Gastroesophageal sphincter (tissue), 4 donors: ENCODE measurements at regions not wholly inside any gene's neighbourhood (a gene's known extent, or its start where the extent isn't known, plus 50 kb on each side); places are given as distances from the start of the nearest gene placed in this dataset.

Experiments
- ATAC-seq: fragments of 150-250 bp; one replicate; pipeline ENCODE4 v1.9.1; 2016; ENCODE audit warnings: mild to moderate bottlenecking, moderate library complexity
- H3K27ac ChIP-seq, 4 donors: fragments of 200-600 bp; sonication (generic) in 3 of 4; 1 replicate in 3 of 4; 2 replicates in 1 of 4; pipeline ENCODE4 v1.5.1; 2016 to 2019
- H3K27me3 ChIP-seq: fragments of 200-600 bp; sonication (generic); one replicate; pipeline ENCODE4 v1.5.1; 2019
- H3K36me3 ChIP-seq, 2 donors: fragments of 200-600 bp; sonication (generic); one replicate each; pipeline ENCODE4 v1.5.1; 2019; ENCODE audit warnings: control low read depth in 1 of 2
- H3K4me1 ChIP-seq, 3 donors: fragments of 200-600 bp; sonication (generic); 1 replicate in 2 of 3; 2 replicates in 1 of 3; pipeline ENCODE4 v1.5.1; 2016 to 2019; ENCODE audit warnings: control low read depth in 2 of 3
- H3K4me3 ChIP-seq, 2 donors: fragments of 200-600 bp; sonication (generic); one replicate each; pipeline ENCODE4 v1.5.1; 2019; ENCODE audit warnings: mild to moderate bottlenecking in 1 of 2, moderate library complexity in 1 of 2
- H3K9me3 ChIP-seq, 3 donors: fragments of 200-600 bp; sonication (generic); one replicate each; pipeline ENCODE4 v1.5.1; 2017 to 2019; ENCODE audit warnings: control low read depth in 2 of 3
- EP300 ChIP-seq: sonication (generic); formaldehyde crosslinking; IDR thresholded peaks from one replicate; pipeline ENCODE4 v1.6.1; 2017; ENCODE audit warnings: antibody characterized with exemption, mild to moderate bottlenecking
- POLR2A ChIP-seq, 2 donors: fragments of 450-650 bp; IDR thresholded peaks; one replicate each; pipeline ENCODE4 v1.6.1; 2017; ENCODE audit warnings: antibody characterized with exemption in 2 of 2, mild to moderate bottlenecking in 2 of 2, moderate library complexity in 1 of 2
- POLR2AphosphoS5 ChIP-seq: sonication (generic); formaldehyde crosslinking; IDR thresholded peaks from one replicate; pipeline ENCODE4 v1.6.1; 2017; ENCODE audit warnings: antibody characterized with exemption
- WGBS, 2 donors: methylation state at CpG; one replicate each; pipeline ENCODE4 v1.1.5; 2018; ENCODE audit warnings: low coverage in 1 of 2; 5-methylcytosine and 5-hydroxymethylcytosine counted together
- TF ChIP-seq, protein P1 (sequence below), 4 experiments: fragments of 200-600 bp in 2 of 4; fragments of 450-650 bp in 2 of 4; sonication (generic) in 1 of 4; IDR thresholded peaks; one replicate each; pipeline ENCODE4 v1.5.1; 2017 to 2019; ENCODE audit warnings: antibody characterized with exemption in 4 of 4, mild to moderate bottlenecking in 2 of 4, moderate library complexity in 2 of 4

DNA sequence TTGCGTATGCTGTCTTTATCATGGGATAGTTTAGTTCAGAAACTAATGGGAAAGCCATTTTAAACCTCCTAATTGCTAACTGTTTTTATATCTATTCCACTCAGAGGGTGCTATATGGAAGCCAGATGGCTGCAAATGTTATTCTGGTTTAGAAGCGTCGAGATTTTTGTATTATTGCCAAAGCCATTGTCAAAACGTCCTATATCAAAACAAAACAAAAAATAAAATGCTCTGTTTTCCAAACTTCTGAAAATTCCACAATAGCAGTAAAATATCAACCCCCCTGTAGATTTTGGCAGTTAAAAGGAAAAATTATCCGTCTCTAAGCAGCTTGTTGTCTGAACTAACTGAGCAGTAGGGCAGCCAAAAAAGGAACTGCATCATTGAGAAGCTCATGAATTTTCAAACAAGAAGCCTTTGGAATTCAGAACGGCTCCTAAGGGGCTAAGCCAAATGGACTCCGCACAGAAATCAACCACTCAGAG lies 195.4 kb upstream of the CWC22 start:
- H3K36me3 ChIP-seq: no peaks in the 10 kb centered on the region
- no peaks in the 10 kb centered on the region for H3K27me3 ChIP-seq
- peak overlapping the region in 1 of 2 donors; percentile 13 for H3K4me3 ChIP-seq
- H3K9me3 ChIP-seq: no peaks in the 10 kb centered on the region
- TF ChIP-seq, protein P1, sequence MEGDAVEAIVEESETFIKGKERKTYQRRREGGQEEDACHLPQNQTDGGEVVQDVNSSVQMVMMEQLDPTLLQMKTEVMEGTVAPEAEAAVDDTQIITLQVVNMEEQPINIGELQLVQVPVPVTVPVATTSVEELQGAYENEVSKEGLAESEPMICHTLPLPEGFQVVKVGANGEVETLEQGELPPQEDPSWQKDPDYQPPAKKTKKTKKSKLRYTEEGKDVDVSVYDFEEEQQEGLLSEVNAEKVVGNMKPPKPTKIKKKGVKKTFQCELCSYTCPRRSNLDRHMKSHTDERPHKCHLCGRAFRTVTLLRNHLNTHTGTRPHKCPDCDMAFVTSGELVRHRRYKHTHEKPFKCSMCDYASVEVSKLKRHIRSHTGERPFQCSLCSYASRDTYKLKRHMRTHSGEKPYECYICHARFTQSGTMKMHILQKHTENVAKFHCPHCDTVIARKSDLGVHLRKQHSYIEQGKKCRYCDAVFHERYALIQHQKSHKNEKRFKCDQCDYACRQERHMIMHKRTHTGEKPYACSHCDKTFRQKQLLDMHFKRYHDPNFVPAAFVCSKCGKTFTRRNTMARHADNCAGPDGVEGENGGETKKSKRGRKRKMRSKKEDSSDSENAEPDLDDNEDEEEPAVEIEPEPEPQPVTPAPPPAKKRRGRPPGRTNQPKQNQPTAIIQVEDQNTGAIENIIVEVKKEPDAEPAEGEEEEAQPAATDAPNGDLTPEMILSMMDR (IDR thresholded peaks at IDR 0.05): no peak
- no peak overlapping the region for H3K27ac ChIP-seq
- no peak for ATAC-seq
- WGBS, 2 donors: 7 to 20% methylated on average over 7 of the region's 7 CpGs
- H3K4me1 ChIP-seq: peaks cover 3 to 30% (median 4%) of the 10 kb centered on the region in 3 donors

DNA sequence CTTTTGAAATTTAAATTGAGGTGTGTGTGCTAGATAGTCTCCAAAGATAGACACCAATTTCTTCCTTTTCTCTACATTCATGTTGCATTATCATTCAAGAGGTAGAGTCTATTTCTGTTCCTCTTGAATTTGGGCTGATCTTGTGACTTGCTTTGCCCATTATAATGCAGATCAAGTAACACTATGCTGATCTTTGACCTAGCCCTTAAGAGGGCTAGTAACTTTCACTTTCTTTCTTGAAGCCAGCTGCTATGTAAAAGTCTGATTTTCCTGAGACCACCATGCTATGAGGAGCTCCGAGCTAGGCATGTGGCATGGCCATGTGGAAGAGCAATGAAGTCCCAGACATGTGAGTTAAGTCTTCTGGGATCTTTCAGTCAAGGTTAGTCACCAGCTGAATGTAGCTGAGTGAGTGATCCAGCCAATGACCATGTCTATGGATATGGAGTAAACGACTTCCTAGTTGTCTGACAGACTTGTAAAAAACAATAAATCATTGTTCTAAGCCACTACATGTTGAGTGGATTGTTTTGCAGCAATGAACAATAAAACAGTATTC lies 189.4 kb upstream of the CWC22 start:
- 43 to 81% methylated on average over 1 to 2 of the region's 2 CpGs for WGBS, 2 donors
- TF ChIP-seq, protein P1 (IDR thresholded peaks at IDR 0.05): no peak
- no peak for TF ChIP-seq EP300
- no peak for TF ChIP-seq POLR2A (IDR thresholded peaks at IDR 0.05)
- no peak for TF ChIP-seq POLR2AphosphoS5

DNA sequence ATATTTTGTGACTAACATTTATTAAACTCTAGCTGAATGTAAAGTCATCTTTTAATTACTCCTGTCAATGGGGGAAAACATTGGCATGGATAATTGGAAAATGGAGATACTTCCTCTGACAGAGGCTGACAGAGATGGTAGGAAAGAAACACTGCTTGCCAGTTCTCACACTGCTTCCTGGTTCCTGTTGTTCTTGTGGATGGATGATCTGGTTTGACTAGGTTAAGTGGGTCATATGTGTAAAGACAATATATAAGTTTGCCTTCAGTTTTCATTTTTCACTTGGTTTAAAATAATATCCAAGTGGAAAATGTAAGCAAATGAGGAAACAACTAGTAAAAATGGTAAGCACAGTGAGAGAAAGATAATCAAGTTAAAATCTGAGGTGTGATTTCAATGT lies 188.8 kb upstream of the CWC22 start:
- H3K27ac ChIP-seq: no peak overlapping the region
- H3K27me3 ChIP-seq: no peaks in the 10 kb centered on the region
- TF ChIP-seq POLR2AphosphoS5 (no peak), EP300 (no peak), POLR2A (IDR thresholded peaks at IDR 0.05) (no peak)
- TF ChIP-seq, protein P1 (IDR thresholded peaks at IDR 0.05): no peak
- no peak overlapping the region for H3K4me3 ChIP-seq
- peaks cover 0 to 10% (median 0%) of the 10 kb centered on the region in 3 donors for H3K4me1 ChIP-seq
- no peaks in the 10 kb centered on the region for H3K36me3 ChIP-seq
- no peak for ATAC-seq
- no peaks in the 10 kb centered on the region for H3K9me3 ChIP-seq

More for the DNA sequence above, 189.4 kb upstream of the CWC22 start:
- Histone ChIP-seq H3K4me1 (peaks cover 0 to 10% (median 0%) of the 10 kb centered on the region in 3 donors), H3K36me3 (no peaks in the 10 kb centered on the region), H3K27ac (no peak overlapping the region), H3K4me3 (no peak overlapping the region), H3K9me3 (no peaks in the 10 kb centered on the region), H3K27me3 (no peaks in the 10 kb centered on the region)
- ATAC-seq: no peak

DNA sequence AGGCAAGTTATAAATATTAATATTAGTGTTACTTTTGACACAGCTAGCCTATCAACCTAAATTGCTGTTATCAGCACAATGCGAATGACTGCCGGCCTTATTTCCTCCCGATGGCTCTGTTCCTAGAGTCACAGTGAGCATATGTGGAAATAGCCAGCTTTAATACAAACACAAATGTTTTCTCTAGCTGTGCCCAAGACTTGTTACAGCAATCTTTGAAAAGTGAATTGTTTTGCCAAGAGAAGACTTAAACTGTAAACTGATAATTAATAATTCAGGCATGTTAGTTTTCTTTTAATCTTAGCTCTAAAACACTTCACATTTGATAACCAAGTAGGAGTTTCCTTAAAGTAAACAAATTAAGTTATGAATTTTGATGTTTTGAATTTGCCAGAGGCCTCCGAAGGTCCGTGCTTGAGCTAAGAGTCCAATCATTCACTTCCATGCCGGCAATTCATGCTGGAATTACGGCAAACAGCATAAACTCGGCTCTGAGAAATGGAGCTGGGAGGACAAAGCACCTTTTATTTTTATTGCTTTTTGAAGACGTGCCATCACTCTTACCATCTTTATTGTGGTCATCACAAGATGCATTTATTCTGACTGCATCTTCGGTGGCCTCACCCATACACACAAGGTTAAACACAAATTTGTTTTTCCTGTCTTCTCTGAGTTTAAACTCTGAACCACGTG lies 184.5 kb upstream of the CWC22 start:
- Histone ChIP-seq H3K27ac (no peak overlapping the region), H3K36me3 (no peaks in the 10 kb centered on the region), H3K9me3 (no peaks in the 10 kb centered on the region), H3K4me1 (peaks cover 0 to 10% (median 0%) of the 10 kb centered on the region in 3 donors), H3K27me3 (no peaks in the 10 kb centered on the region), H3K4me3 (no peak overlapping the region)
- TF ChIP-seq EP300 (no peak), POLR2AphosphoS5 (no peak)
- TF ChIP-seq, protein P1 (IDR thresholded peaks at IDR 0.05): no peak
- WGBS, 2 donors: 14 to 23% methylated on average over 10 to 11 of the region's 11 CpGs
- ATAC-seq: peak; percentile 50

DNA sequence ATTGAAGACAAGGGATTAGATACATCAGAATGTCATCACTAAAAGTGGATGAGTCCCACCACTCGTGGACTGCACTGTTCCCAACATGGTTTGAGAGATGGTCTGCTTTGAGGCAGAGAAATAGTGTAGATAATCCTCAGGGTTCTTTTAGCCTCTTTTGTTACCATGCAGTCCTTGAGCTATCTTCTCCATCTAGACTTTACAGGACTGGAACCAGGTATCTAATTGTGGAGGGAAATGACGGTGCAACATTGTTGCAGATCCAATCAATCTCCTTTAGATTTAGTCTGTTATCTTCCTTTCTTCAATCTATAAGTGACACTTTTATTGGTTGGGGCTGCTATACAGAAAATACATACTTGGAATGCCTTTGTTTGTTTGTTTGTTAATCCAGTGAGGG lies 183.8 kb upstream of the CWC22 start:
- 86 to 92% methylated on average over 2 of the region's 2 CpGs for WGBS, 2 donors
- Histone ChIP-seq H3K4me1 (peaks cover 0 to 10% (median 0%) of the 10 kb centered on the region in 3 donors), H3K27me3 (no peaks in the 10 kb centered on the region), H3K27ac (no peak overlapping the region), H3K36me3 (no peaks in the 10 kb centered on the region), H3K4me3 (no peak overlapping the region), H3K9me3 (no peaks in the 10 kb centered on the region)
- no peak for ATAC-seq
- TF ChIP-seq POLR2AphosphoS5 (no peak), EP300 (no peak)
